ENCODE measurements at regions not wholly inside any gene's neighbourhood (a gene's known extent, or its start where the extent isn't known, plus 50 kb on each side); places are given as distances from the start of the nearest gene placed in this dataset.
"Not testable (repeated sequence)": the region's sequence is repeated elsewhere in the genome, so short reads cannot be mapped to it uniquely, and the experiment has no call there.

DNA sequence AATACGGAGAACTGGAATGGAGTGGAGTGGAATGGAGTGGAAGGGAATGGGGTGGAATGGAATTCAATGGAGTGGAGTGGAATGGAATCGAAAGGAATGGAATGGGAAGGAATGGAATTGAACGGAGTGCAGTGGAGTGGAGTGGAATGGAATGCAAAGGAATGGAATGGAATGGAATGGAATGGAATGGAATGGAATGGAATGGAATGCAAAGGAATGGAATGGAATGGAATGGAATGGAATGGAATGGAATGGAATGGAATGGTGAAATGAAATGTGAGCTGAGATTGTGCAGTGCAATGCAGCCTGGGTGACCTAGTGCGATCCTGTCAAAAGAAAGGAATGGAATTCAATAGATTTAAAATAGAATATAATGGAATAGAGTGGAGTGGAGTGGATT is 357.3 kb upstream of the WSB1 start:
- not testable (repeated sequence) for DNase-seq

DNA sequence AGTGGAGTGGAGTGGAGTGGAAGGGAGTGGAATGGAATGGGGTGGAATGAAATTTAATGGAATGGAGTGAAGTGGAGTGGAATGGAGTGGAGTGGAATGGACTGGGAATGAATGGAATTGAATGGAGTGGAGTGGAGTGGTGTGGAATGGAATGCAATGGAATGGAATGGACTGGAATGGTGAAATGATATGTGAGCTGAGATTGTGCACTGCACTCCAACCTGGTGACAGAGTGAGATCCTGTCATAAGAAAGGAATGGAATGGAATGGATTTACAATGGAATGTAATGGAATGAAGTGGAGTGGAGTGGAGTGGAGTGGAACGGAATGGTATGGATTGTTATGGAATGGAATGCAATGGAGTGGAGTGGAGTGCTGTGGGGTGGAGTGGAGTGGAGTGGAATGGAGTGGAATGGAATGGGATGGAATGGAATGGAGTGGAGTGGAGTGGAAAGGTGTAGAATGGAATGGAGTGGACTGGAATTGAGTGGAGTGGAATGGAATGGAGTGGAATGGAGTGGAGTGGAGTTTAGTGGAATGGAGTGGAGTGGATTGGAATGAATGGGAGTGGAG is 356.1 kb upstream of the WSB1 start:
- DNase-seq = not testable (repeated sequence)

- not testable (repeated sequence) for DNase-seq
Observed at GRCh38 chr17:26939755-26940154, 354.2 kb upstream of the WSB1 start.

- not testable (repeated sequence) for DNase-seq
Observed at GRCh38 chr17:26940587-26940986, 353.3 kb upstream of the WSB1 start.

DNA sequence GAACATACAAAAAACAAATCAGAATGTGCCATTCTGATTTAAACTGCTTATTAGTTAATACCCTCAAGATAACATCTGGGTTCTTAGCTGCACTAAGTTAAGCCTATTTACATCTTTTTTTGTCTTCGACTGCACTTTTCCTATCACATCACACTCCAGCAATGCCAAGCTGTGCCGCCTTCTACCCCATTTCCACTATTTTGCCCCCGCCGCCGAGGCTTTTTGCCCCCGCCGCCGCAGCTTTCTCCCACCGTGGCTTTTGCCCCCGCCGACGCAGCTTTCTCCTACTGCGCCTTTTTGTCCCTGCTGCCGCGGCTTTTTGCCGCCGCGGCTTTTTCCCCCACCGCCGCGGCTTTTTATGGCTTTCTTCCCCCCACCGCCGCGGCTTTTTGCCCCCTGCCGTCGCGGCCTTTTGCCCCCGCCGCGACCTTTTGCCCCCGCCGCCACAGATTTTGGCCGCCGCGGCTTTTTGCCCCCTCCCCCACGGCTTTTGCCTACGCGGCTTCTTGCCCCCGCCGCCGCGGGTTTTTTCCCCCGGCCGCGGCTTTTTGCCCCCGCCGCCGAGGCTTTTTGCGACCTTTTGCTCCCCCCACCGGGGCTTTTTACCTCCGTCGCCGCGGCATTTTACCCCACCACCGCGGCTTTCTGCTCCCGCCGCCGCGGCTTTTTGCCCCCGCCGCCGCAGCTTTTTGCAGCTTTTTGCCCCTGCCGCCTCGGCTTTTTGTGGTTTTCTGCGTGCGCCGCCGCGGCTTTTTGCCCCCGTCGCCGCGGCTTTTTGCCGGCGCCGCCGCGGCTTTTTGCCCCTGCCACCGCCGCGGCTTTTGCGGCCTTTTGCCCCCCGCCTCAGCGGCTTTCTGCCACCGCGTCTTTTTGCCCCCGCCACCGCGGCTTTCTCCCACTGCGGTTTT is 331.4 kb upstream of the WSB1 start:
- no peak for DNase-seq

DNA sequence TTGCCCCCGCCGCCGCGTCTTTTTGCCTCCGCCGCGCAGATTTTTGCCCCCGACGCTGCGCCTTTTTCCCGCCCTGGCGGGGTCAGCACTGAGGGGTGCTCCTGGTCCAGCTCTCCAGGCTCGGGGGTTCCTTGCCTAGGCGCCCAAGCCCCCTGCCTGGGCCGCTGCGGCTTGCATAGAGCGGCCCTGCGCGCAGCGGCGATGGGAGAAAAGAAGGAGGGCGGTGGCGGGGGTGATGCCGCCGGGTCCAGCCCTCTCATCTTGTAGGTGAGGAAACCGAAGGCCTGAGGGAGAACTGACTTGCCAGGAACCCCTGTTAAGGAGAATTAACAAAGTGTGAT is 330.8 kb upstream of the WSB1 start:
- no peak for DNase-seq

GRCh38 chr17:26965898-26966624 is 327.9 kb upstream of the WSB1 start:
- DNase-seq = not testable (repeated sequence)

DNA sequence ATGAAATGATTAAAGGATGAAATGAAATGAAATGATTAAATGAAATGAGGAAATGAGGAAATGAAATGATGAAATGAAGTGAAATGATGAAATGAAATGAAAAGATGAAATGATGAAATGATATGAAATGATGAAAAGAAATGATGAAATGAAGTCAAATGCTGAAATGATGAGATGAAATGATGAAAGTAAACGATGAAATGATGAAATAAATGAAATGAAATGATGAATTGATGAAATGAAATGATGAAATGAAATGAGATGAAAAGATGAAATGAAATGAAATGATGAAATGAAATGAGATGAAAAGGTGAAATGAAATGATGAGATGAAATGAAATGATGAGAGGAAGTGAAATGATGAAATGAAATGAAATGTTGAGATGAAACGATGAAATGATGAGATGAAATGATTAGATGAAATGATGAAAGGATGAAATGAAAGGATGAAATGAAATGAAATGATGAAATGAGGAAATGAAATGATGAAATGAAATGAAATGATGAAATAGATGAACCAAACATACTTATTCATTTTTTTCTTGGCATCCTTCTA is 327.2 kb upstream of the WSB1 start:
- DNase-seq = not testable (repeated sequence)

GRCh38 chr17:26981845-26982425 is 312.0 kb upstream of the WSB1 start:
- DNase-seq = not testable (repeated sequence)

GRCh38 chr17:26982563-26982962 is 311.4 kb upstream of the WSB1 start:
- not testable (repeated sequence) for DNase-seq

DNA sequence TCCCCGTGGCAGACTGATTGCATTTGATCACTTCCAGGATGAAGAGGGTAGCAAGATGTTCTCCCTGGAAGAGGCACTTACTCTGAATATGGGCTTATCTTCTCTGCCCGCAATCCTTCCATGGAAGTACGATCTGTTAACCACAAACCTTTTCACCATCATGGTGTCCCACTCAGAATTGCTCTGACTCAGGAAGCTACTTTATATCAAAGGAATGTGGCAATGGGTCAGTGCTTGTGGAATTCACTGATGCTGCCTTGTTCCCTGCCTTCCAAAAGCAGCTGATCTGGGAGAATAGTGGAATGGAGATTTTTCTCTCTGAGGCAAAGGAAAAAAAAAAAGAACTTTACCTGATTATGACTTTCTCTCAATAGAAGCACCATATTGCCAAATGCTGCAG is 306.1 kb upstream of the WSB1 start:
- not testable (repeated sequence) for DNase-seq

DNA sequence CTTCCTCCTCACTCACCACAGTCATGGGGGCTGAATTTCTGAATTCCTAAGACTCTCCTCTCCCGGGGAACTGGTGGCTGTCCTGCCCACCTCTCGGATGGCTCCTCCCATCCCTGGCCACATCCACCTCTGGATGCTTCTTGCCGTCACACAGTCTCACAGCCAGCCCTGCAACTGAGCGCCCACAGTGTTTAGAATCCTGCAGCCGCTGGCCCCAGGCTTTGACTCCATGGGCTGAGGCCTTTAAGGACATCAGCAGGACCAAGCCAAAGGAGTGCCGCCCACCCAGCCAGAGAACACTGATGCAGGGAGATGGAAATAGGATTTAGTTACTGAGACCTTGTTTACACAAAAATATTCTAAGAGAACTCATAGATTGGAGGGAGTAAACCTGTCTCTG is 299.3 kb upstream of the WSB1 start:
- not testable (repeated sequence) for DNase-seq

DNA sequence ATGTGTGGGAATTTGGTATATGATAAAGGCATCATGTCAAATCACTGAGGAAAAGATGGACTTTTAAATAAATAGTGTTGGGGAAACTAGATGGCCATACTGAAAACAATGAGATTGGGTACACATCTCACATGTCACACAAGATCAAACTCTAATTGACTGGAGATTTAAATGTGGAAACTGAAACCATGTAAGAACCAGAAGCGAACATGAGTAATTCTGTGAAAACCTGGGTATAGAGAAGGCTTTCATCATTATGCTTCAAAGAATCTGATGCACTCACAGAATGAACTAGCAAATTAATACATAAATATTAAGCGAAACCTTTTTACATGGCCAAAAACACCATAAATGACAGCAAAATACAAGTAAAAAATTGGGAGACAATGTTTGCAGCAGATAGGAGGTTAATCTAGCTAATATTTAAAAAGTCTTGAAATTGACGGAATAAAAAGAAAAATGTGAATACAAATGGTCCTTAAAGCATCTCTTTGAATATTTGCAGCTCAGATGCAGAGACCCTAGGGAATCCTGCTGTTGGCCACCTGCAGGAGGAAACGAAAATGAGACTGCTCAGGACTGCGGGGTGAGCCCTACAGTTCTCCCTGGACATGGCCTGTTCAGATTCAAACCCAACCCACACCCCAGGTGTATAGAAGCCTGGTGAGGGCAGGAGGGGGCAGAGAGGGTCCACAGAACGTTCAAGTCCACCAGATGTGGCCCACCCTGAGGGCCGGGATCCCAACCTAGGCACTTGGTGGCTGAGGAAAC is 297.6 kb upstream of the WSB1 start:
- not testable (repeated sequence) for DNase-seq

DNA sequence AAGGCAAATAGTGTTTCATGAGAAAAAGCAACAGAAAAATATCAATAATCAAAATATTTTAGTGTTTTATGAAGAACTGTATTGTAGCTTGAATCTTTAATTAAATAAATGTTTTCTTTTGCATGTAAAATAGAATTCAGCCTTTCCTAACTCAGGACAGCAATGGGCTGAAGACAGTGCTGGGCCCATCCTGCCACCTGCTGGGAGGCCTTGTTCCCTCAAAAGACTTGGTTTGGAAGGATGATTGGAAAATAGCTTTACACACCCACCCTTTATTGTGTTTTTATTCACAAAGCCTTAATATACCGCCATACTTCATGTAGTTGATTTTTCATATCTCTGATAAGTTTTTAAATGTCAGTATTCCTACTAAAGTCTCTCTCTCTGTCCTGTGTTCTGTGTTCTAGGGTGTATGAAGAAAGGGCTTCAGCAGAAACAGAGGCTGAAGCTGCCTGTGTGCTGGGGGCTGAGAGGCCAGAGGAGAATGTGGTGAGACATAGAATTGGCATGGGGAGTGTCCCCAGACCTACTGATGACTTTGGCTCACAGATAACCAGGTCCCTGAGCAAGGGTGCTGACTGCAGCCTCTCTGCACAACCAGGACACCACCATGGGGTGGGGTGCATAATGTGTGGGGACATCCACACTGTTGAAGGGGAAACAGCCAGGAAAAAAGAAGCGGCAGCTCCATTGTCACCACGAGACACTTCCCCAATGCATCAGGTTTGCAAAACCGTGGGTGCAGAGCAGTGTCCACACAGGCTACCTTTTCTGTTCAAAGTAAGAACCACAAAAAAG is 286.0 kb upstream of the WSB1 start:
- DNase-seq = not testable (repeated sequence)

DNA sequence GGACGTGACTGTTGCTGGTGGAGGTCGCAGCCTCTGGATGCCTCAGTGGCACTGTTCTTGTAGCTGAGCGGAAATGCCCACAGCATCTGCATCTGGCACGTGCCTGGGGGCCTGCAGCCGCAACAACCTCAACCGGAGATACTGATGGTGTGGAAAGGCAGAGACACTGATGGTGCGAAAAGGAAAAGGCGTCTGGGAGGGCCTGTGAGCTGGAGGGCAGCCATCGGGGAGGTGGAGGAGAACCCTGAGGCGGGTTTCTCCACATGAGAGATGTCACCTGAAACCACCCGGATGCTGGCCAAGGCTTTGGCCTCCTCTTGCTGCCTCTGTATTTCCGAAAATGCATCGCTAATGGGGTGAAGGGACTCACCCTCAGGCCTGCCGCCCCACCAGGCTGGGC is 284.8 kb upstream of the WSB1 start:
- no peak for DNase-seq

- DNase-seq = not testable (repeated sequence)
Observed at GRCh38 chr17:27010138-27010537, 283.8 kb upstream of the WSB1 start.

DNA sequence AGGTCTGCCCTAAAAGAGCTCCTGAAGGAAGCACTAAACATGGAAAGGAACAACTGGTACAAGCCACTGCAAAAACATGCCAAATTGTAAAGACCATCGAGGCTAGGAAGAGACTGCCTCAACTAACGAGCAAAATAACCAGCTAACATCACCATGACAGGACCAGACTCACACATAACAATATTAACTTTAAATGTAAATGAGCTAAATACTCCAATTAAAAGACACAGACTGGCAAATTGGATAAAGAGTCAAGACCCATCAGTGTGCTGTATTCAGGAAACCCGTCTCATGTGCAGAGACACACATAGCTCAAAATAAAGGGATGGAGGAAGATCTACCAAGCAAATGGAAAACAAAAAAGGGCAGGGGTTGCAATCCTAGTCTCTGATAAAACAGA is 263.4 kb upstream of the WSB1 start:
- DNase-seq = not testable (repeated sequence)

GRCh38 chr17:27038676-27039075 is 255.2 kb upstream of the WSB1 start:
- peak; percentile 75 for DNase-seq

DNA sequence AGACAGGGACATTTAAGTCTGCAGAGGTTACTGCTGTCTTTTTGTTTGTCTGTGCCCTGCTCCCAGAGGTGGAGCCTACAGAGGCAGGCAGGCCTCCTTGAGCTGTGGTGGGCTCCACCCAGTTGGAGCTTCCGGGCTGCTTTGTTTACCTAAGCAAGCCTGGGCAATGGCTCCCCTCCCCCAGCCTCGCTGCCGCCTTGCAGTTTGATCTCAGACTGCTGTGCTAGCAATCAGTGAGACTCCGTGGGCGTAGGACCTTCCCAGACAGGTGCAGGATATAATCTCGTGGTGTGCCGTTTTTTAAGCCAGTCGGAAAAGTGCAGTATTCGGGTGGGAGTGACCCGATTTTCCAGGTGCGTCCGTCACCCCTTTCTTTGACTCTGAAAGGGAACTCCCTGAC is 248.9 kb upstream of the WSB1 start:
- not testable (repeated sequence) for DNase-seq

- DNase-seq = no peak
Observed at GRCh38 chr17:27049104-27049784, 244.7 kb upstream of the WSB1 start.

DNA sequence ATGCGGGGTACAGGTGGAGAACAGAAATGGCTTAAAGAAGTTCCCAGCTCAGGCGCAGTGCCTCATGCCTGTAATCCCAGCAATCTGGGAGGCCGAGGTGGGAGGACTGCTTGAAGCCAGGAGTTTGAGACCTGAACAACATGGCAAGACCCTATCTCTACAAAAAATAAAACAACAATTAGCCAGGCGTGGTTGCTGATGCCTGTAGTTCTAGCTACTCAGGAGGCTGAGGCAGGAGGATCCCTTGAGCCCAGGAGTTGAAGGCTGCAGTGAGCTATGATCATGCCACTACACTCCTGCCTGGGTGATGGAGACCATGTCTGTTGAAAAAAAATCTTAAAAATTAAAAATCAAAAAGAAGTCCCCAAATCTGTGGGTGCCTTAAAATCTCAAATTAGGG is 228.3 kb upstream of the WSB1 start:
- no peak for DNase-seq

Data from NCI-H82 (cell line).